Panc1 (cell line): ENCODE measurements at regions not wholly inside any gene's neighbourhood (a gene's known extent, or its start where the extent isn't known, plus 50 kb on each side); places are given as distances from the start of the nearest gene placed in this dataset.

Experiments
- ATAC-seq: fragments of 200-7000 bp; cut with Tn5 transposase; 2 replicates; pipeline ENCODE4 v1.9.1; 2020; ENCODE audit warnings: mild to moderate bottlenecking, moderate library complexity
- BruUV-seq: library from RNA; stranded (reverse); fragments of 400-500 nt; replicated peaks from 2 replicates; lab custom pipeline; 2021; lab: Mats Ljungman, UMichigan
- CTCF ChIA-PET: fragments of 300-600 bp; sonication (Branson Sonifier 250); formaldehyde crosslinking; loops from one replicate; lab custom pipeline; 2022; ENCODE audit warnings: antibody characterized with exemption; lab: Charles Lee
- POLR2A ChIA-PET: fragments of 300-600 bp; sonication (Branson Sonifier 250); formaldehyde crosslinking; loops from one replicate; lab custom pipeline; 2022; ENCODE audit warnings: antibody characterized with exemption; lab: Charles Lee
- DNase-seq: peaks from one replicate; pipeline ENCODE4 v3.0.0-alpha.2; 2010; ENCODE audit warnings: low read depth, low spot score
- H3K27ac ChIP-seq: 2 replicates; pipeline ENCODE4 v1.5.1; 2011; ENCODE audit warnings: mild to moderate bottlenecking, low read length, inconsistent platforms
- H3K27me3 ChIP-seq: fragments of 200-500 bp; sonication (Bioruptor generic); 2 replicates; pipeline ENCODE4 v1.6.0; 2014; ENCODE audit warnings: low read length, inconsistent platforms; ENCODE audit not compliant: control insufficient read depth, insufficient read depth
- H3K36me3 ChIP-seq: fragments of 200-500 bp; sonication (Bioruptor generic); 2 replicates; pipeline ENCODE4 v1.5.1; 2014; ENCODE audit warnings: inconsistent platforms, mild to moderate bottlenecking, low read length, moderate library complexity; ENCODE audit not compliant: control insufficient read depth, insufficient read depth
- H3K4me1 ChIP-seq: 2 replicates; pipeline ENCODE4 v1.5.1; 2011; ENCODE audit warnings: inconsistent platforms, mild to moderate bottlenecking, low read length, moderate library complexity; ENCODE audit not compliant: control insufficient read depth, insufficient read depth
- H3K4me3 ChIP-seq, 2 experiments: 2 replicates each; pipeline ENCODE4 v1.5.1; 2011 to 2012; ENCODE audit warnings: low read depth in 2 of 2, low read length in 2 of 2, mild to moderate bottlenecking in 2 of 2, inconsistent platforms in 1 of 2, moderate library complexity in 1 of 2
- H3K9me3 ChIP-seq: fragments of 200-500 bp; sonication (Bioruptor generic); 2 replicates; pipeline ENCODE4 v1.5.1; 2014; ENCODE audit warnings: low read depth, mild to moderate bottlenecking, inconsistent platforms, low read length, moderate library complexity; ENCODE audit not compliant: control insufficient read depth, insufficient read depth
- CTCF ChIP-seq: fragments of 450-650 bp; IDR thresholded peaks from 2 replicates; pipeline ENCODE4 v1.5.1; 2017; ENCODE audit warnings: mild to moderate bottlenecking
- POLR2AphosphoS5 ChIP-seq: IDR thresholded peaks from 2 replicates; pipeline ENCODE4 v1.6.1; 2012; ENCODE audit warnings: mild to moderate bottlenecking, low read depth, low read length, moderate library complexity
- REST ChIP-seq, 2 experiments: IDR thresholded peaks; 2 replicates each; pipeline ENCODE4 v1.6.1; 2011 to 2012; ENCODE audit warnings: low read depth in 2 of 2, control low read depth in 1 of 2, low read length in 1 of 2, mild to moderate bottlenecking in 1 of 2, moderate library complexity in 1 of 2; ENCODE audit not compliant: insufficient read depth in 1 of 2
- SIN3A ChIP-seq: IDR thresholded peaks from 2 replicates; pipeline ENCODE4 v1.6.1; 2012; ENCODE audit warnings: low read depth, mild to moderate bottlenecking, low read length, moderate library complexity, borderline replicate concordance; ENCODE audit not compliant: insufficient read depth
- TCF7L2 ChIP-seq: IDR thresholded peaks from 2 replicates; pipeline ENCODE4 v1.6.1; 2011; ENCODE audit warnings: mild to moderate bottlenecking, low read depth, low read length, inconsistent platforms
- in situ Hi-C: cut with HindIII; loops from 2 replicates; pipeline ENCODE4 v1.10.0; 2016; ENCODE audit warnings: low sequenced_read_pairs, low pct_unique_long_range_greater_than_20kb
- intact Hi-C: fragments of 100-400 bp; cut with micrococcal nuclease; formaldehyde crosslinking; loops from one replicate; pipeline ENCODE4 v1.10.0; 2022; ENCODE audit not compliant: unreplicated experiment

- peak overlapping the region; percentile 72 for H3K27ac ChIP-seq
- CTCF ChIA-PET, result interaction anchor here (0.6 to 1.6 kb wide), 21 partner anchors 10 to 1712 kb away, joined by 3 to 25 read pairs (median 5); partner anchors contain the start of gene G0S2
- ATAC-seq, result peak; percentile 93
- peak overlapping the region; percentile 52 to 75 for H3K4me3 ChIP-seq
- intact Hi-C loops (loop anchor here (1.0 to 2.0 kb wide), 2 partner anchors 78 to 135 kb away; no protein-coding TSS in a partner anchor), in situ Hi-C loops (no loop called here)
- no peak for DNase-seq
- POLR2A ChIA-PET, result interaction anchor here (0.6 kb wide), 1 partner anchor 65 kb away, joined by 5 read pairs; no protein-coding TSS in a partner anchor
- no peak for TF ChIP-seq SIN3A
- TF ChIP-seq REST (IDR thresholded peaks at IDR 0.05; ENCODE audit: insufficient read depth in 1 of 2, low read depth in 2 of 2, low read length in 1 of 2), result 0 out of 4 replicates have a peak, but pooled peaks of 1 of the 2 experiments have one; percentile 59
- TF ChIP-seq POLR2AphosphoS5, result peak; percentile 91
- peak; percentile 98 for TF ChIP-seq CTCF
- H3K4me1 ChIP-seq, result no peaks in the 10 kb centered on the region
- H3K36me3 ChIP-seq, result no peaks in the 10 kb centered on the region
- H3K9me3 ChIP-seq, result no peaks in the 10 kb centered on the region
- no peaks in the 10 kb centered on the region for H3K27me3 ChIP-seq
- no TSS peak for BruUV-seq
These were observed 52.7 kb upstream of the CD34 start for GRCh38 chr1:207963427-207964194.

GRCh38 chr1:207962716-207963426, 51.9 kb upstream of the CD34 start:
- peak overlapping the region; percentile 72 for H3K27ac ChIP-seq
- peak overlapping the region; percentile 52 to 75 for H3K4me3 ChIP-seq
- H3K36me3 ChIP-seq, result no peaks in the 10 kb centered on the region
- no peaks in the 10 kb centered on the region for H3K9me3 ChIP-seq
- ChIA-PET CTCF (interaction anchor here (0.6 to 1.6 kb wide), 21 partner anchors 9 to 1712 kb away, joined by 3 to 25 read pairs (median 5); partner anchors contain the start of gene G0S2), POLR2A (interaction anchor here (0.6 kb wide), 1 partner anchor 65 kb away, joined by 5 read pairs; no protein-coding TSS in a partner anchor)
- TF ChIP-seq TCF7L2 (no peak), CTCF (no peak), POLR2AphosphoS5 (no peak), REST (IDR thresholded peaks at IDR 0.05; ENCODE audit: insufficient read depth in 1 of 2, low read depth in 2 of 2, low read length in 1 of 2) (no peak), SIN3A (no peak)
- no TSS peak for BruUV-seq
- in situ Hi-C loops (no loop called here), intact Hi-C loops (loop anchor here (1.0 to 2.0 kb wide), 2 partner anchors 78 to 134 kb away; no protein-coding TSS in a partner anchor)
- peaks cover 2% of the 10 kb centered on the region; the same call in 1 of the 2 replicates for H3K27me3 ChIP-seq
- DNase-seq (no peak), ATAC-seq (peak; percentile 68)
- no peaks in the 10 kb centered on the region for H3K4me1 ChIP-seq
